ENCODE measurements at regions not wholly inside any gene's neighbourhood (a gene's known extent, or its start where the extent isn't known, plus 50 kb on each side); places are given as distances from the start of the nearest gene placed in this dataset.

DNA sequence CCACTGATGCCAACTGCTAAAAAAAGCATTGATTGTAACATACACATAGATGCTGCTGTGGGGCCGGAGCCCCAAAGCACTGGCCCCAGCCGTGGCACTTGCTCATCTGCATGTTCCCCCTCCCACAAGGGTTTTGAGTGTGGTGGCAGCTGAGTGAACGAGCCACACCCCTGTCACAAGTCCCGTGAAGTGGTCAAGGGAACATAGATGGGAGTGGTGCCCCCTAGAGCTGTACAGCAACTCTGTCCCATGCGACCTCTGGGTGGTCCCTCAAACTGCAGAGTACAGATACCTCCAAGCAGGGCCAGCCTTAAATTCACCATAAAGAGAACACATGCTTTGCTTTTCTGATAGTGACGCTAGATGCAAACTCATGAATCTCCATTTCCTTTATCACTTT lies 503.3 kb upstream of the NRP1 start:
- no peak for TF ChIP-seq REST (IDR thresholded peaks at IDR 0.05; ENCODE audit: insufficient replicate concordance, low read depth)
- TF ChIP-seq GABPA (IDR thresholded peaks at IDR 0.05; ENCODE audit: low read depth): no peak
- TF ChIP-seq CTCF (IDR thresholded peaks at IDR 0.05; ENCODE audit: insufficient read depth, low read length): no peak
- no peaks in the 10 kb centered on the region for H3K27me3 ChIP-seq (ENCODE audit: insufficient read depth, poor library complexity, severe bottlenecking)
- DNase-seq (ENCODE audit: low read depth in 1 of 2, low spot score in 1 of 2): no peak
- no peak overlapping the region for H3K4me3 ChIP-seq (replicated peaks; ENCODE audit: insufficient read depth, low read length)
- no peak overlapping the region for H3K27ac ChIP-seq (replicated peaks)

- Histone ChIP-seq H3K27me3 (ENCODE audit: insufficient read depth, poor library complexity, severe bottlenecking) (no peaks in the 10 kb centered on the region), H3K4me3 (replicated peaks; ENCODE audit: insufficient read depth, low read length) (no peak overlapping the region), H3K27ac (replicated peaks) (no peak overlapping the region)
- DNase-seq (ENCODE audit: low read depth in 1 of 2, low spot score in 1 of 2): no peak
- no peak for TF ChIP-seq SPI1 (IDR thresholded peaks at IDR 0.05; ENCODE audit: borderline replicate concordance, low read depth)
Observed at GRCh38 chr10:33835556-33835955, 501.1 kb upstream of the NRP1 start.

- no peak for DNase-seq (ENCODE audit: low read depth in 1 of 2, low spot score in 1 of 2)
- TF ChIP-seq SPI1 (IDR thresholded peaks at IDR 0.05; ENCODE audit: borderline replicate concordance, low read depth): no peak
- TF ChIP-seq CTCF (IDR thresholded peaks at IDR 0.05; ENCODE audit: insufficient read depth, low read length): no peak
- no peak for TF ChIP-seq POLR2AphosphoS5 (IDR thresholded peaks at IDR 0.05; ENCODE audit: low read depth)
- TF ChIP-seq GABPA (IDR thresholded peaks at IDR 0.05; ENCODE audit: low read depth): no peak
- no peak for TF ChIP-seq REST (IDR thresholded peaks at IDR 0.05; ENCODE audit: insufficient replicate concordance, low read depth)
- Histone ChIP-seq H3K27me3 (ENCODE audit: insufficient read depth, poor library complexity, severe bottlenecking) (no peaks in the 10 kb centered on the region), H3K4me3 (replicated peaks; ENCODE audit: insufficient read depth, low read length) (no peak overlapping the region), H3K27ac (replicated peaks) (no peak overlapping the region)
Observed at GRCh38 chr10:33833566-33833965, 499.1 kb upstream of the NRP1 start.

GRCh38 chr10:33832124-33832787 lies 497.8 kb upstream of the NRP1 start:
- no peak overlapping the region for H3K27ac ChIP-seq (replicated peaks)
- no peak for TF ChIP-seq REST (IDR thresholded peaks at IDR 0.05; ENCODE audit: insufficient replicate concordance, low read depth)
- TF ChIP-seq SPI1 (IDR thresholded peaks at IDR 0.05; ENCODE audit: borderline replicate concordance, low read depth): no peak
- no peak for TF ChIP-seq POLR2AphosphoS5 (IDR thresholded peaks at IDR 0.05; ENCODE audit: low read depth)
- no peak for TF ChIP-seq GABPA (IDR thresholded peaks at IDR 0.05; ENCODE audit: low read depth)
- no peak for TF ChIP-seq CTCF (IDR thresholded peaks at IDR 0.05; ENCODE audit: insufficient read depth, low read length)
- H3K4me3 ChIP-seq (replicated peaks; ENCODE audit: insufficient read depth, low read length): no peak overlapping the region
- no peak for DNase-seq (ENCODE audit: low read depth in 1 of 2, low spot score in 1 of 2)
- H3K27me3 ChIP-seq (ENCODE audit: insufficient read depth, poor library complexity, severe bottlenecking): no peaks in the 10 kb centered on the region

Measured in HL-60 (cell line).